ENCODE measurements at regions not wholly inside any gene's neighbourhood (a gene's known extent, or its start where the extent isn't known, plus 50 kb on each side); places are given as distances from the start of the nearest gene placed in this dataset.
A peak's percentile ranks its signal among the peaks of the same experiment; 100 is the strongest.

DNA sequence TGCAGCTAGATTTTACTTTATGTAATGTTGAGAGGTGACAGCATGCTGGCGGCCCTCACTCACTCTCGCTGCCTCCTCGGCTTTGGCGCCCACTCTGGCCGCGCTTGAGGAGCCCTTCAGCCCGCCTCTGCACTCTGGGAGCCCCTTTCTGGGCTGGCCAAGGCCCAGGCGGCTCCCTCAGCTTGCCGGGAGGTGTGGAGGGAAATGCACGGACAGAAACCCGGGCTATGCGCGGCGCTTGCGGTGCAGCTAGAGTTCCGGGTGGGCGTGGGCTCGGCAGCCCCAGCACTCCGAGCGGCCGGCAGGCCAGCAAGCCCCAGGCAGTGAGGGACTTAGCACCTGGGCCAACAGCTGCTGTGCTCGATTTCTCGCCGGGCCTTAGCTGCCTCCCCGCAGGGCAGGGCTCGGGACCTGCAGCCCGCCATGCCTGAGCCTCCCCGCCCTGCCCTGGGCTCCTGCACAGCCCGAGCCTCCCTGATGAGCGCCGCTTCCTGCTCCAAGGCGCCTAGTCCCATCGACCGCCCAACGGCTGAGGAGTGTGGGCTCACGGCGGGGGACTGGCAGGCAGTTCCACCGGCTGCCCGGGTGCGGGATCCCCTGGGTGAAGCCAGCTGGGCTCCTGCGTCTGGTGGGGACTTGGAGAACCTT lies 128.7 kb downstream of the GASK1B start:
- Histone ChIP-seq H3K4me3 (ENCODE audit: low read depth, low read length) (no peak overlapping the region), H3K27me3 (ENCODE audit: control insufficient read depth, insufficient read depth, low read length) (no peaks in the 10 kb centered on the region), H3K36me3 (ENCODE audit: control insufficient read depth, insufficient read depth, low read length) (no peaks in the 10 kb centered on the region)
- TF ChIP-seq, protein P1, sequence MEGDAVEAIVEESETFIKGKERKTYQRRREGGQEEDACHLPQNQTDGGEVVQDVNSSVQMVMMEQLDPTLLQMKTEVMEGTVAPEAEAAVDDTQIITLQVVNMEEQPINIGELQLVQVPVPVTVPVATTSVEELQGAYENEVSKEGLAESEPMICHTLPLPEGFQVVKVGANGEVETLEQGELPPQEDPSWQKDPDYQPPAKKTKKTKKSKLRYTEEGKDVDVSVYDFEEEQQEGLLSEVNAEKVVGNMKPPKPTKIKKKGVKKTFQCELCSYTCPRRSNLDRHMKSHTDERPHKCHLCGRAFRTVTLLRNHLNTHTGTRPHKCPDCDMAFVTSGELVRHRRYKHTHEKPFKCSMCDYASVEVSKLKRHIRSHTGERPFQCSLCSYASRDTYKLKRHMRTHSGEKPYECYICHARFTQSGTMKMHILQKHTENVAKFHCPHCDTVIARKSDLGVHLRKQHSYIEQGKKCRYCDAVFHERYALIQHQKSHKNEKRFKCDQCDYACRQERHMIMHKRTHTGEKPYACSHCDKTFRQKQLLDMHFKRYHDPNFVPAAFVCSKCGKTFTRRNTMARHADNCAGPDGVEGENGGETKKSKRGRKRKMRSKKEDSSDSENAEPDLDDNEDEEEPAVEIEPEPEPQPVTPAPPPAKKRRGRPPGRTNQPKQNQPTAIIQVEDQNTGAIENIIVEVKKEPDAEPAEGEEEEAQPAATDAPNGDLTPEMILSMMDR (IDR thresholded peaks at IDR 0.05; ENCODE audit: insufficient read depth, low read depth, low read length) = no peak
- no peak for DNase-seq (ENCODE audit: low read depth)
- POLR2A ChIA-PET = no interaction called here
- CTCF ChIA-PET = interaction anchor here (0.6 to 1.2 kb wide), 3 partner anchors 9 to 398 kb away, joined by 3 read pairs; no protein-coding TSS in a partner anchor

DNA sequence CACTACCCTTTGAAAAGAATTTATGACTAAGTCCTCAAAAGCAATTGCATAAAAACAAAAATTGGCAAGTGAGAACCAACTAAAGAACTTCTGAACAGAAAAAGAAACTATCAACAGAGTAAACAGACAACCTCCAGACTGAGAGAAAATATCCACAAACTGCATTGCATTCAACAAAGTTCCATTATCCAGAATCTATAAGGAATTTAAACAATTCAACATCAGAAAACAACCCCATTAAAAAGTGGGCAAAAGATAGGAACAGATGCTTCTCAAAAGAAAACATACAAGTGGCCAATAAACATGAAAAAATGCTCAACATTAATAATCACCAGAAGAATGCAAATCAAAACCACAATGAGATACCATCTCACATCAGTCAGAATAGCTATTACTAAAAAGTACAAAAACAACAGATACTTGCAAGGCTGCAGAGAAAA lies 130.2 kb downstream of the GASK1B start:
- peak; percentile 84 for DNase-seq (ENCODE audit: low read depth)
- POLR2A ChIA-PET = no interaction called here

GRCh38 chr4:158038718-158039117 lies 134.1 kb downstream of the GASK1B start:
- no peak for DNase-seq (ENCODE audit: low read depth)
- POLR2A ChIA-PET = no interaction called here
- Histone ChIP-seq H3K36me3 (ENCODE audit: control insufficient read depth, insufficient read depth, low read length) (no peaks in the 10 kb centered on the region), H3K4me3 (ENCODE audit: low read depth, low read length) (no peak overlapping the region), H3K27me3 (ENCODE audit: control insufficient read depth, insufficient read depth, low read length) (no peaks in the 10 kb centered on the region)
- CTCF ChIA-PET = no interaction called here
- TF ChIP-seq, protein P1 (IDR thresholded peaks at IDR 0.05; ENCODE audit: insufficient read depth, low read depth, low read length) = no peak

More for the DNA sequence above, 130.2 kb downstream of the GASK1B start:
- TF ChIP-seq, protein P1 (IDR thresholded peaks at IDR 0.05; ENCODE audit: insufficient read depth, low read depth, low read length) = no peak
- Histone ChIP-seq H3K27me3 (ENCODE audit: control insufficient read depth, insufficient read depth, low read length) (no peaks in the 10 kb centered on the region), H3K4me3 (ENCODE audit: low read depth, low read length) (no peak overlapping the region), H3K36me3 (ENCODE audit: control insufficient read depth, insufficient read depth, low read length) (no peaks in the 10 kb centered on the region)
- CTCF ChIA-PET = no interaction called here

GRCh38 chr4:158036998-158037397 lies 135.8 kb downstream of the GASK1B start:
- Histone ChIP-seq H3K4me3 (ENCODE audit: low read depth, low read length) (no peak overlapping the region), H3K36me3 (ENCODE audit: control insufficient read depth, insufficient read depth, low read length) (no peaks in the 10 kb centered on the region), H3K27me3 (ENCODE audit: control insufficient read depth, insufficient read depth, low read length) (no peaks in the 10 kb centered on the region)
- ChIA-PET POLR2A (no interaction called here), CTCF (interaction anchor here (1.7 kb wide), 1 partner anchor 14 kb away, joined by 3 read pairs; no protein-coding TSS in a partner anchor)
- no peak for DNase-seq (ENCODE audit: low read depth)
- TF ChIP-seq, protein P1 (IDR thresholded peaks at IDR 0.05; ENCODE audit: insufficient read depth, low read depth, low read length) = no peak

DNA sequence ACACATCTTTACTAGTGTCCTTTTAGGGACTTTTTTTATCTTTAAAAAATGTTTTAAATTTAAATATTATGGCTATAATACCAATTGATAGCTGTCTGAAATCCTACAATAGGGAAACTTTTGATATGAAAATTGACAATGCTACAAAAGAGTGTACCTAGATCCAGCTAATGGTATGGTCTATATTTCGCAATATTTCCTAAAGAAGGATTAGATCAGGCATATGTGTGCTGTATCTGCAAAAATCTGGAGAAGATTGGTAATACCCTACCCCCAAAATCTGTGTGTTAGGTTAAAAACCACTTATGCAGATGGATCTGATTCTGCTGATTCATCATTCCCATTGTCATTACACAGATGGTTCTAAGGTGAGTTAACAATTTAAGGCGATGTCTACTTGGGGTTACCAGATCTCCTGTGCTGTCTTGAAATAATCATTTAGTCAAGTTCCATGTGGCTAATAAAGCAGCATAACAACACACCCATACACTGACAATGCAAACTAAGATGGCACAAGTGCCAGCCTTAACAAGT lies 137.1 kb downstream of the GASK1B start:
- TF ChIP-seq, protein P1 (IDR thresholded peaks at IDR 0.05; ENCODE audit: insufficient read depth, low read depth, low read length) = no peak
- Histone ChIP-seq H3K4me3 (ENCODE audit: low read depth, low read length) (no peak overlapping the region), H3K36me3 (ENCODE audit: control insufficient read depth, insufficient read depth, low read length) (no peaks in the 10 kb centered on the region), H3K27me3 (ENCODE audit: control insufficient read depth, insufficient read depth, low read length) (no peaks in the 10 kb centered on the region)
- CTCF ChIA-PET = no interaction called here
- POLR2A ChIA-PET = no interaction called here
- DNase-seq (ENCODE audit: low read depth) = no peak

Data from BJ (cell line).